GM23338 (cell line): ENCODE measurements at regions not wholly inside any gene's neighbourhood (a gene's known extent, or its start where the extent isn't known, plus 50 kb on each side); places are given as distances from the start of the nearest gene placed in this dataset.

Experiments used
- ATAC-seq: fragments of 200-7000 bp; cut with Tn5 transposase; 3 replicates; pipeline ENCODE4 v1.9.1; 2020
- DNase-seq: peaks from one replicate; pipeline ENCODE4 v3.0.0-alpha.2; 2015; ENCODE audit warnings: low spot score
- H2AFZ ChIP-seq: fragments of 200-600 bp; sonication (generic); 2 replicates; pipeline ENCODE4 v1.8.0; 2016; ENCODE audit warnings: antibody characterized with exemption, mild to moderate bottlenecking, moderate library complexity
- H3F3A ChIP-seq: fragments of 200-600 bp; sonication (generic); replicated peaks from 2 replicates; pipeline ENCODE4 v1.8.0; 2017; ENCODE audit warnings: antibody characterized with exemption, mixed run types, low read depth
- H3K27ac ChIP-seq: fragments of 200-600 bp; sonication (generic); 2 replicates; pipeline ENCODE4 v1.6.1; 2016; ENCODE audit warnings: low read depth
- H3K27me3 ChIP-seq: fragments of 200-600 bp; sonication (generic); 2 replicates; pipeline ENCODE4 v1.8.0; 2016; ENCODE audit warnings: mild to moderate bottlenecking, mixed run types, moderate library complexity; ENCODE audit not compliant: insufficient read depth
- H3K36me3 ChIP-seq: fragments of 200-600 bp; sonication (generic); 2 replicates; pipeline ENCODE4 v1.8.0; 2016; ENCODE audit warnings: mild to moderate bottlenecking; ENCODE audit not compliant: insufficient read depth
- H3K4me1 ChIP-seq: fragments of 200-600 bp; sonication (generic); 2 replicates; pipeline ENCODE4 v1.8.0; 2016; ENCODE audit warnings: mild to moderate bottlenecking, moderate library complexity; ENCODE audit not compliant: insufficient read depth
- H3K4me2 ChIP-seq: fragments of 200-600 bp; sonication (generic); 2 replicates; pipeline ENCODE4 v1.7.1; 2017; ENCODE audit warnings: mixed run types
- H3K4me3 ChIP-seq: fragments of 200-600 bp; sonication (generic); 2 replicates; pipeline ENCODE4 v1.6.1; 2016; ENCODE audit warnings: mixed run types
- H3K79me2 ChIP-seq: fragments of 200-600 bp; sonication (generic); replicated peaks from 2 replicates; pipeline ENCODE4 v1.8.0; 2017; ENCODE audit warnings: mild to moderate bottlenecking; ENCODE audit not compliant: insufficient read depth
- H3K9me2 ChIP-seq: fragments of 200-600 bp; sonication (generic); 2 replicates; pipeline ENCODE4 v1.8.0; 2017; ENCODE audit not compliant: insufficient read depth
- H4K20me1 ChIP-seq: fragments of 200-600 bp; sonication (generic); replicated peaks from 2 replicates; pipeline ENCODE4 v1.8.0; 2017; ENCODE audit warnings: mild to moderate bottlenecking; ENCODE audit not compliant: insufficient read depth
- H3K27ac Mint-ChIP-seq: 2 replicates; pipeline ENCODE4 v1.8.0; 2020; ENCODE audit warnings: inconsistent platforms, mild to moderate bottlenecking, moderate library complexity, mixed read lengths
- H3K27me3 Mint-ChIP-seq: 3 replicates; pipeline ENCODE4 v1.8.0; 2022; ENCODE audit warnings: low read depth, mild to moderate bottlenecking, moderate library complexity, mixed read lengths, inconsistent platforms; ENCODE audit not compliant: insufficient read depth, poor library complexity
- H3K36me3 Mint-ChIP-seq: 3 replicates; pipeline ENCODE4 v1.8.0; 2021; ENCODE audit warnings: low read depth, mild to moderate bottlenecking, inconsistent platforms, moderate library complexity, mixed read lengths
- H3K4me1 Mint-ChIP-seq: 3 replicates; pipeline ENCODE4 v1.8.0; 2020; ENCODE audit warnings: mild to moderate bottlenecking, inconsistent platforms, mixed read lengths
- H3K4me3 Mint-ChIP-seq: 3 replicates; pipeline ENCODE4 v1.8.0; 2021; ENCODE audit warnings: moderate library complexity, mild to moderate bottlenecking, inconsistent platforms, mixed read lengths
- H3K9me3 Mint-ChIP-seq: 3 replicates; pipeline ENCODE4 v1.8.0; 2020; ENCODE audit warnings: moderate library complexity, mild to moderate bottlenecking, inconsistent platforms, mixed read lengths
- CREB1 ChIP-seq: fragments of 250-450 bp; sonication (Bioruptor Pico); IDR thresholded peaks from 2 replicates; pipeline ENCODE4 v1.5.0; 2020; ENCODE audit warnings: low read depth, mild to moderate bottlenecking, moderate library complexity
- EZH2 ChIP-seq: fragments of 200-600 bp; sonication (generic); IDR thresholded peaks from one replicate; pipeline ENCODE4 v1.8.0; 2017; ENCODE audit warnings: antibody characterized with exemption, mild to moderate bottlenecking, low read depth; ENCODE audit not compliant: unreplicated experiment
- EZH2phosphoT487 ChIP-seq: fragments of 200-600 bp; sonication (generic); IDR thresholded peaks from one replicate; pipeline ENCODE4 v1.8.1; 2018; ENCODE audit warnings: antibody characterized with exemption; ENCODE audit not compliant: unreplicated experiment
- JUNB ChIP-seq: IDR thresholded peaks from one replicate; pipeline ENCODE4 v1.6.1; 2016; ENCODE audit warnings: antibody characterized with exemption; ENCODE audit not compliant: unreplicated experiment
- NANOG ChIP-seq: IDR thresholded peaks from 2 replicates; pipeline ENCODE4 v1.6.1; 2016; ENCODE audit warnings: antibody characterized with exemption, borderline replicate concordance
- POLR2AphosphoS5 ChIP-seq: IDR thresholded peaks from 2 replicates; pipeline ENCODE4 v1.6.1; 2016; ENCODE audit warnings: antibody characterized with exemption, low read depth
- STAT1 ChIP-seq: IDR thresholded peaks from one replicate; pipeline ENCODE4 v1.6.1; 2016; ENCODE audit warnings: antibody characterized with exemption; ENCODE audit not compliant: unreplicated experiment
- ZNF114 ChIP-seq: fragments of 250-450 bp; sonication (Bioruptor Pico); IDR thresholded peaks from 2 replicates; pipeline ENCODE4 v1.5.0; 2020; ENCODE audit warnings: mild to moderate bottlenecking, moderate library complexity
- TF ChIP-seq, protein P1 (sequence below): IDR thresholded peaks from one replicate; pipeline ENCODE4 v1.6.1; 2018; ENCODE audit warnings: antibody characterized with exemption; ENCODE audit not compliant: unreplicated experiment
- TF ChIP-seq, protein P2 (sequence below): IDR thresholded peaks from 2 replicates; pipeline ENCODE4 v1.6.1; 2016; ENCODE audit warnings: antibody characterized with exemption
- TF ChIP-seq, protein P3 (sequence below): fragments of 250-450 bp; sonication (Bioruptor Pico); IDR thresholded peaks from 2 replicates; pipeline ENCODE4 v1.5.0; 2020; ENCODE audit warnings: mild to moderate bottlenecking, moderate library complexity

- H3K4me3 ChIP-seq, result no peak overlapping the region
- Mint-ChIP-seq H3K9me3 (no peaks in the 10 kb centered on the region), H3K27ac (no peak overlapping the region), H3K36me3 (no peaks in the 10 kb centered on the region), H3K27me3 (peaks cover 1% of the 10 kb centered on the region), H3K4me1 (peaks cover 22% of the 10 kb centered on the region), H3K4me3 (no peak overlapping the region)
- peaks cover 13% of the 10 kb centered on the region for H3K4me1 ChIP-seq
- no peak overlapping the region for H2AFZ ChIP-seq
- ATAC-seq (no peak), DNase-seq (no peak)
- H3F3A ChIP-seq, result no peaks in the 10 kb centered on the region
- H3K27ac ChIP-seq, result no peak overlapping the region
- H3K4me2 ChIP-seq, result no peak overlapping the region
- H3K36me3 ChIP-seq, result no peaks in the 10 kb centered on the region
- H3K9me2 ChIP-seq, result no peaks in the 10 kb centered on the region
- H3K27me3 ChIP-seq, result no peaks in the 10 kb centered on the region
- TF ChIP-seq ZNF114 (no peak), POLR2AphosphoS5 (no peak), EZH2phosphoT487 (no peak), STAT1 (no peak), EZH2 (no peak), CREB1 (no peak), NANOG (no peak)
- H3K79me2 ChIP-seq, result no peaks in the 10 kb centered on the region
- no peaks in the 10 kb centered on the region for H4K20me1 ChIP-seq
These were observed 1540.3 kb downstream of the CDH11 start for GRCh38 chr16:63581570-63581969.

GRCh38 chr16:63578791-63579190 is 1542.6 kb upstream of the CDH8 start:
- no peaks in the 10 kb centered on the region for H3K27me3 ChIP-seq
- H3K27me3 Mint-ChIP-seq, result peaks cover 1% of the 10 kb centered on the region
- H3K27ac Mint-ChIP-seq, result 0 out of 2 replicates have a peak overlapping the region, but pooled peaks have one; percentile 28
- TF ChIP-seq JUNB (no peak), CREB1 (no peak), POLR2AphosphoS5 (no peak), NANOG (no peak), EZH2phosphoT487 (no peak), EZH2 (no peak), STAT1 (no peak)
- TF ChIP-seq, protein P1, sequence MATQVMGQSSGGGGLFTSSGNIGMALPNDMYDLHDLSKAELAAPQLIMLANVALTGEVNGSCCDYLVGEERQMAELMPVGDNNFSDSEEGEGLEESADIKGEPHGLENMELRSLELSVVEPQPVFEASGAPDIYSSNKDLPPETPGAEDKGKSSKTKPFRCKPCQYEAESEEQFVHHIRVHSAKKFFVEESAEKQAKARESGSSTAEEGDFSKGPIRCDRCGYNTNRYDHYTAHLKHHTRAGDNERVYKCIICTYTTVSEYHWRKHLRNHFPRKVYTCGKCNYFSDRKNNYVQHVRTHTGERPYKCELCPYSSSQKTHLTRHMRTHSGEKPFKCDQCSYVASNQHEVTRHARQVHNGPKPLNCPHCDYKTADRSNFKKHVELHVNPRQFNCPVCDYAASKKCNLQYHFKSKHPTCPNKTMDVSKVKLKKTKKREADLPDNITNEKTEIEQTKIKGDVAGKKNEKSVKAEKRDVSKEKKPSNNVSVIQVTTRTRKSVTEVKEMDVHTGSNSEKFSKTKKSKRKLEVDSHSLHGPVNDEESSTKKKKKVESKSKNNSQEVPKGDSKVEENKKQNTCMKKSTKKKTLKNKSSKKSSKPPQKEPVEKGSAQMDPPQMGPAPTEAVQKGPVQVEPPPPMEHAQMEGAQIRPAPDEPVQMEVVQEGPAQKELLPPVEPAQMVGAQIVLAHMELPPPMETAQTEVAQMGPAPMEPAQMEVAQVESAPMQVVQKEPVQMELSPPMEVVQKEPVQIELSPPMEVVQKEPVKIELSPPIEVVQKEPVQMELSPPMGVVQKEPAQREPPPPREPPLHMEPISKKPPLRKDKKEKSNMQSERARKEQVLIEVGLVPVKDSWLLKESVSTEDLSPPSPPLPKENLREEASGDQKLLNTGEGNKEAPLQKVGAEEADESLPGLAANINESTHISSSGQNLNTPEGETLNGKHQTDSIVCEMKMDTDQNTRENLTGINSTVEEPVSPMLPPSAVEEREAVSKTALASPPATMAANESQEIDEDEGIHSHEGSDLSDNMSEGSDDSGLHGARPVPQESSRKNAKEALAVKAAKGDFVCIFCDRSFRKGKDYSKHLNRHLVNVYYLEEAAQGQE, result no peak
- TF ChIP-seq, protein P2, sequence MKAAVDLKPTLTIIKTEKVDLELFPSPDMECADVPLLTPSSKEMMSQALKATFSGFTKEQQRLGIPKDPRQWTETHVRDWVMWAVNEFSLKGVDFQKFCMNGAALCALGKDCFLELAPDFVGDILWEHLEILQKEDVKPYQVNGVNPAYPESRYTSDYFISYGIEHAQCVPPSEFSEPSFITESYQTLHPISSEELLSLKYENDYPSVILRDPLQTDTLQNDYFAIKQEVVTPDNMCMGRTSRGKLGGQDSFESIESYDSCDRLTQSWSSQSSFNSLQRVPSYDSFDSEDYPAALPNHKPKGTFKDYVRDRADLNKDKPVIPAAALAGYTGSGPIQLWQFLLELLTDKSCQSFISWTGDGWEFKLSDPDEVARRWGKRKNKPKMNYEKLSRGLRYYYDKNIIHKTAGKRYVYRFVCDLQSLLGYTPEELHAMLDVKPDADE, result no peak
- TF ChIP-seq, protein P3, sequence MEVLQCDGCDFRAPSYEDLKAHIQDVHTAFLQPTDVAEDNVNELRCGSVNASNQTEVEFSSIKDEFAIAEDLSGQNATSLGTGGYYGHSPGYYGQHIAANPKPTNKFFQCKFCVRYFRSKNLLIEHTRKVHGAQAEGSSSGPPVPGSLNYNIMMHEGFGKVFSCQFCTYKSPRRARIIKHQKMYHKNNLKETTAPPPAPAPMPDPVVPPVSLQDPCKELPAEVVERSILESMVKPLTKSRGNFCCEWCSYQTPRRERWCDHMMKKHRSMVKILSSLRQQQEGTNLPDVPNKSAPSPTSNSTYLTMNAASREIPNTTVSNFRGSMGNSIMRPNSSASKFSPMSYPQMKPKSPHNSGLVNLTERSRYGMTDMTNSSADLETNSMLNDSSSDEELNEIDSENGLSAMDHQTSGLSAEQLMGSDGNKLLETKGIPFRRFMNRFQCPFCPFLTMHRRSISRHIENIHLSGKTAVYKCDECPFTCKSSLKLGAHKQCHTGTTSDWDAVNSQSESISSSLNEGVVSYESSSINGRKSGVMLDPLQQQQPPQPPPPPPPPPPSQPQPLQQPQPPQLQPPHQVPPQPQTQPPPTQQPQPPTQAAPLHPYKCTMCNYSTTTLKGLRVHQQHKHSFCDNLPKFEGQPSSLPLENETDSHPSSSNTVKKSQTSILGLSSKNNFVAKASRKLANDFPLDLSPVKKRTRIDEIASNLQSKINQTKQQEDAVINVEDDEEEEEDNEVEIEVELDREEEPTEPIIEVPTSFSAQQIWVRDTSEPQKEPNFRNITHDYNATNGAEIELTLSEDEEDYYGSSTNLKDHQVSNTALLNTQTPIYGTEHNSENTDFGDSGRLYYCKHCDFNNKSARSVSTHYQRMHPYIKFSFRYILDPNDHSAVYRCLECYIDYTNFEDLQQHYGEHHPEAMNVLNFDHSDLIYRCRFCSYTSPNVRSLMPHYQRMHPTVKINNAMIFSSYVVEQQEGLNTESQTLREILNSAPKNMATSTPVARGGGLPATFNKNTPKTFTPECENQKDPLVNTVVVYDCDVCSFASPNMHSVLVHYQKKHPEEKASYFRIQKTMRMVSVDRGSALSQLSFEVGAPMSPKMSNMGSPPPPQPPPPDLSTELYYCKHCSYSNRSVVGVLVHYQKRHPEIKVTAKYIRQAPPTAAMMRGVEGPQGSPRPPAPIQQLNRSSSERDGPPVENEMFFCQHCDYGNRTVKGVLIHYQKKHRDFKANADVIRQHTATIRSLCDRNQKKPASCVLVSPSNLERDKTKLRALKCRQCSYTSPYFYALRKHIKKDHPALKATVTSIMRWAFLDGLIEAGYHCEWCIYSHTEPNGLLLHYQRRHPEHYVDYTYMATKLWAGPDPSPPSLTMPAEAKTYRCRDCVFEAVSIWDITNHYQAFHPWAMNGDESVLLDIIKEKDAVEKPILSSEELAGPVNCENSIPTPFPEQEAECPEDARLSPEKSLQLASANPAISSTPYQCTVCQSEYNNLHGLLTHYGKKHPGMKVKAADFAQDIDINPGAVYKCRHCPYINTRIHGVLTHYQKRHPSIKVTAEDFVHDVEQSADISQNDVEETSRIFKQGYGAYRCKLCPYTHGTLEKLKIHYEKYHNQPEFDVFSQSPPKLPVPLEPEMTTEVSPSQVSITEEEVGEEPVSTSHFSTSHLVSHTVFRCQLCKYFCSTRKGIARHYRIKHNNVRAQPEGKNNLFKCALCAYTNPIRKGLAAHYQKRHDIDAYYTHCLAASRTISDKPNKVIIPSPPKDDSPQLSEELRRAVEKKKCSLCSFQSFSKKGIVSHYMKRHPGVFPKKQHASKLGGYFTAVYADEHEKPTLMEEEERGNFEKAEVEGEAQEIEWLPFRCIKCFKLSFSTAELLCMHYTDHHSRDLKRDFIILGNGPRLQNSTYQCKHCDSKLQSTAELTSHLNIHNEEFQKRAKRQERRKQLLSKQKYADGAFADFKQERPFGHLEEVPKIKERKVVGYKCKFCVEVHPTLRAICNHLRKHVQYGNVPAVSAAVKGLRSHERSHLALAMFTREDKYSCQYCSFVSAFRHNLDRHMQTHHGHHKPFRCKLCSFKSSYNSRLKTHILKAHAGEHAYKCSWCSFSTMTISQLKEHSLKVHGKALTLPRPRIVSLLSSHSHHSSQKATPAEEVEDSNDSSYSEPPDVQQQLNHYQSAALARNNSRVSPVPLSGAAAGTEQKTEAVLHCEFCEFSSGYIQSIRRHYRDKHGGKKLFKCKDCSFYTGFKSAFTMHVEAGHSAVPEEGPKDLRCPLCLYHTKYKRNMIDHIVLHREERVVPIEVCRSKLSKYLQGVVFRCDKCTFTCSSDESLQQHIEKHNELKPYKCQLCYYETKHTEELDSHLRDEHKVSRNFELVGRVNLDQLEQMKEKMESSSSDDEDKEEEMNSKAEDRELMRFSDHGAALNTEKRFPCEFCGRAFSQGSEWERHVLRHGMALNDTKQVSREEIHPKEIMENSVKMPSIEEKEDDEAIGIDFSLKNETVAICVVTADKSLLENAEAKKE (CRISPR knock-in tag), result no peak
- H3K4me2 ChIP-seq, result no peak overlapping the region
- no peaks in the 10 kb centered on the region for H3K79me2 ChIP-seq
- H3K9me2 ChIP-seq, result no peaks in the 10 kb centered on the region
- peaks cover 23% of the 10 kb centered on the region for H3K4me1 ChIP-seq
- ATAC-seq (no peak), DNase-seq (no peak)
- no peaks in the 10 kb centered on the region for H3K9me3 Mint-ChIP-seq
- H4K20me1 ChIP-seq, result no peaks in the 10 kb centered on the region
- no peaks in the 10 kb centered on the region for H3F3A ChIP-seq
- H3K4me1 Mint-ChIP-seq, result peaks cover 32% of the 10 kb centered on the region
- H3K27ac ChIP-seq, result no peak overlapping the region
- H3K4me3 ChIP-seq, result no peak overlapping the region
- H2AFZ ChIP-seq, result no peak overlapping the region
- H3K36me3 Mint-ChIP-seq, result no peaks in the 10 kb centered on the region
- H3K36me3 ChIP-seq, result no peaks in the 10 kb centered on the region
- no peak overlapping the region for H3K4me3 Mint-ChIP-seq
